Adrenal gland (tissue), 5 donors: ENCODE measurements at regions not wholly inside any gene's neighbourhood (a gene's known extent, or its start where the extent isn't known, plus 50 kb on each side); places are given as distances from the start of the nearest gene placed in this dataset.

ENCODE experiments used
- CTCF ChIP-seq, 6 experiments: fragments of 450-650 bp in 4 of 6; fragments of 200-600 bp in 2 of 6; sonication (generic) in 1 of 6; IDR thresholded peaks; 1 replicate in 5 of 6; 2 replicates in 1 of 6; pipeline versions ENCODE4 v1.5.1 to v1.8.0; 2016 to 2021; ENCODE audit warnings: antibody characterized with exemption in 6 of 6, mild to moderate bottlenecking in 2 of 6, moderate library complexity in 1 of 6
- POLR2A ChIP-seq, 2 donors: fragments of 450-650 bp; IDR thresholded peaks; one replicate each; pipeline ENCODE4 v1.6.1; 2017; ENCODE audit warnings: antibody characterized with exemption in 2 of 2, mild to moderate bottlenecking in 2 of 2, moderate library complexity in 1 of 2
- donor health status: DM: no; HTN: no; CAD: no.

GRCh38 chr3:124451630-124452317, 278.5 kb upstream of the UMPS start:
- TF ChIP-seq CTCF (IDR thresholded peaks at IDR 0.05), result no peak
- TF ChIP-seq POLR2A (IDR thresholded peaks at IDR 0.05), result no peak
